Calu3 (cell line): ENCODE measurements at regions not wholly inside any gene's neighbourhood (a gene's known extent, or its start where the extent isn't known, plus 50 kb on each side); places are given as distances from the start of the nearest gene placed in this dataset.

Source experiments
- BruUV-seq: library from RNA; stranded (reverse); fragments of 400-500 nt; replicated peaks from 2 replicates; lab custom pipeline; 2021; lab: Mats Ljungman, UMichigan
- CTCF ChIA-PET: fragments of 300-600 bp; sonication (Branson Sonifier 250); formaldehyde crosslinking; loops from one replicate; lab custom pipeline; 2022; ENCODE audit warnings: antibody characterized with exemption; lab: Charles Lee
- DNase-seq: peaks from one replicate; pipeline ENCODE4 v3.0.0; 2022
- H3K27ac Mint-ChIP-seq: one replicate; pipeline ENCODE4 v1.8.0; 2022; ENCODE audit warnings: mixed read lengths; ENCODE audit not compliant: unreplicated experiment
- H3K27me3 Mint-ChIP-seq: one replicate; pipeline ENCODE4 v1.8.0; 2022; ENCODE audit warnings: mixed read lengths; ENCODE audit not compliant: unreplicated experiment
- H3K36me3 Mint-ChIP-seq: one replicate; pipeline ENCODE4 v1.8.0; 2022; ENCODE audit warnings: mild to moderate bottlenecking, moderate library complexity, mixed read lengths; ENCODE audit not compliant: insufficient read depth, unreplicated experiment
- H3K4me1 Mint-ChIP-seq: one replicate; pipeline ENCODE4 v1.8.0; 2022; ENCODE audit warnings: mild to moderate bottlenecking, low read depth, mixed read lengths; ENCODE audit not compliant: unreplicated experiment
- H3K4me3 Mint-ChIP-seq: one replicate; pipeline ENCODE4 v1.8.0; 2022; ENCODE audit warnings: mild to moderate bottlenecking, low read depth, moderate library complexity, mixed read lengths; ENCODE audit not compliant: unreplicated experiment
- H3K9me3 Mint-ChIP-seq: one replicate; pipeline ENCODE4 v1.8.0; 2022; ENCODE audit warnings: low read depth, mixed read lengths; ENCODE audit not compliant: unreplicated experiment
- CTCF ChIP-seq: fragments of 200-600 bp; IDR thresholded peaks from one replicate; pipeline ENCODE4 v1.8.0; 2022; ENCODE audit warnings: antibody characterized with exemption; ENCODE audit not compliant: unreplicated experiment
- intact Hi-C: fragments of 100-400 bp; cut with micrococcal nuclease; formaldehyde crosslinking; loops from one replicate; pipeline ENCODE4 v1.10.0; 2022; ENCODE audit not compliant: unreplicated experiment

GRCh38 chr6:19557191-19557590 lies 280.0 kb upstream of the ID4 start:
- no TSS peak for BruUV-seq
- Mint-ChIP-seq H3K9me3 (peaks cover 15% of the 10 kb centered on the region), H3K36me3 (no peaks in the 10 kb centered on the region), H3K4me1 (no peaks in the 10 kb centered on the region), H3K27ac (no peak overlapping the region), H3K4me3 (no peak overlapping the region), H3K27me3 (no peaks in the 10 kb centered on the region)
- CTCF ChIA-PET = interaction anchor here (0.7 kb wide), 1 partner anchor 382 kb away, joined by 3 read pairs; no protein-coding TSS in a partner anchor
- intact Hi-C loops = no loop called here
- TF ChIP-seq CTCF = no peak
- no peak for DNase-seq

GRCh38 chr6:19558201-19558600 lies 279.0 kb upstream of the ID4 start:
- BruUV-seq = no TSS peak
- Mint-ChIP-seq H3K36me3 (no peaks in the 10 kb centered on the region), H3K4me3 (no peak overlapping the region), H3K27me3 (no peaks in the 10 kb centered on the region), H3K4me1 (no peaks in the 10 kb centered on the region), H3K27ac (no peak overlapping the region), H3K9me3 (peaks cover 14% of the 10 kb centered on the region)
- TF ChIP-seq CTCF = no peak
- CTCF ChIA-PET = interaction anchor here (0.6 kb wide), 1 partner anchor 33 kb away, joined by 4 read pairs; no protein-coding TSS in a partner anchor
- intact Hi-C loops = no loop called here
- no peak for DNase-seq

GRCh38 chr6:19558934-19559333 lies 278.2 kb upstream of the ID4 start:
- H3K36me3 Mint-ChIP-seq = no peaks in the 10 kb centered on the region
- no peak for TF ChIP-seq CTCF
- no peak overlapping the region for H3K4me3 Mint-ChIP-seq
- no peaks in the 10 kb centered on the region for H3K4me1 Mint-ChIP-seq
- BruUV-seq = no TSS peak
- no peak overlapping the region for H3K27ac Mint-ChIP-seq
- no peaks in the 10 kb centered on the region for H3K27me3 Mint-ChIP-seq
- CTCF ChIA-PET = interaction anchor here (0.7 kb wide), 1 partner anchor 398 kb away, joined by 3 read pairs; no protein-coding TSS in a partner anchor
- no peak for DNase-seq
- intact Hi-C loops = no loop called here
- H3K9me3 Mint-ChIP-seq = peaks cover 13% of the 10 kb centered on the region

GRCh38 chr6:19562468-19562867 lies 274.7 kb upstream of the ID4 start:
- Mint-ChIP-seq H3K4me1 (no peaks in the 10 kb centered on the region), H3K4me3 (no peak overlapping the region), H3K9me3 (peaks cover 22% of the 10 kb centered on the region), H3K27me3 (no peaks in the 10 kb centered on the region), H3K27ac (no peak overlapping the region), H3K36me3 (no peaks in the 10 kb centered on the region)
- no peak for DNase-seq
- intact Hi-C loops = no loop called here
- TF ChIP-seq CTCF = no peak
- no TSS peak for BruUV-seq
- CTCF ChIA-PET = no interaction called here
